NB4 (cell line): ENCODE measurements at regions not wholly inside any gene's neighbourhood (a gene's known extent, or its start where the extent isn't known, plus 50 kb on each side); places are given as distances from the start of the nearest gene placed in this dataset.

Source experiments
- DNase-seq: peaks from one replicate; pipeline ENCODE4 v3.0.0; 2010; ENCODE audit warnings: low read depth
- H3K4me3 ChIP-seq: one replicate; pipeline ENCODE4 v1.5.1; 2011; ENCODE audit warnings: mild to moderate bottlenecking, low read depth, low read length, moderate library complexity
- MAX ChIP-seq: IDR thresholded peaks from 2 replicates; pipeline ENCODE4 v1.6.1; 2011; ENCODE audit warnings: low read depth, low read length
- MYC ChIP-seq: IDR thresholded peaks from 2 replicates; pipeline ENCODE4 v1.6.1; 2011; ENCODE audit warnings: low read depth, low read length
- POLR2A ChIP-seq: IDR thresholded peaks from 2 replicates; pipeline ENCODE4 v1.6.1; 2011; ENCODE audit warnings: mild to moderate bottlenecking; ENCODE audit not compliant: insufficient read length; ENCODE audit errors: extremely low read depth
- TF ChIP-seq, protein P1 (sequence below): IDR thresholded peaks from one replicate; pipeline ENCODE4 v1.5.1; 2012; ENCODE audit warnings: low read depth, low read length

GRCh38 chr15:97874139-97874538, 86.4 kb upstream of the ARRDC4 start:
- H3K4me3 ChIP-seq = no peak overlapping the region
- TF ChIP-seq MYC (no peak), POLR2A (no peak), MAX (no peak)
- TF ChIP-seq, protein P1, sequence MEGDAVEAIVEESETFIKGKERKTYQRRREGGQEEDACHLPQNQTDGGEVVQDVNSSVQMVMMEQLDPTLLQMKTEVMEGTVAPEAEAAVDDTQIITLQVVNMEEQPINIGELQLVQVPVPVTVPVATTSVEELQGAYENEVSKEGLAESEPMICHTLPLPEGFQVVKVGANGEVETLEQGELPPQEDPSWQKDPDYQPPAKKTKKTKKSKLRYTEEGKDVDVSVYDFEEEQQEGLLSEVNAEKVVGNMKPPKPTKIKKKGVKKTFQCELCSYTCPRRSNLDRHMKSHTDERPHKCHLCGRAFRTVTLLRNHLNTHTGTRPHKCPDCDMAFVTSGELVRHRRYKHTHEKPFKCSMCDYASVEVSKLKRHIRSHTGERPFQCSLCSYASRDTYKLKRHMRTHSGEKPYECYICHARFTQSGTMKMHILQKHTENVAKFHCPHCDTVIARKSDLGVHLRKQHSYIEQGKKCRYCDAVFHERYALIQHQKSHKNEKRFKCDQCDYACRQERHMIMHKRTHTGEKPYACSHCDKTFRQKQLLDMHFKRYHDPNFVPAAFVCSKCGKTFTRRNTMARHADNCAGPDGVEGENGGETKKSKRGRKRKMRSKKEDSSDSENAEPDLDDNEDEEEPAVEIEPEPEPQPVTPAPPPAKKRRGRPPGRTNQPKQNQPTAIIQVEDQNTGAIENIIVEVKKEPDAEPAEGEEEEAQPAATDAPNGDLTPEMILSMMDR = no peak
- DNase-seq = no peak

GRCh38 chr15:97875025-97875512, 85.4 kb upstream of the ARRDC4 start:
- DNase-seq = no peak
- no peak overlapping the region for H3K4me3 ChIP-seq
- TF ChIP-seq, protein P1 = no peak
- no peak for TF ChIP-seq POLR2A
- no peak for TF ChIP-seq MYC
- TF ChIP-seq MAX = no peak

DNA sequence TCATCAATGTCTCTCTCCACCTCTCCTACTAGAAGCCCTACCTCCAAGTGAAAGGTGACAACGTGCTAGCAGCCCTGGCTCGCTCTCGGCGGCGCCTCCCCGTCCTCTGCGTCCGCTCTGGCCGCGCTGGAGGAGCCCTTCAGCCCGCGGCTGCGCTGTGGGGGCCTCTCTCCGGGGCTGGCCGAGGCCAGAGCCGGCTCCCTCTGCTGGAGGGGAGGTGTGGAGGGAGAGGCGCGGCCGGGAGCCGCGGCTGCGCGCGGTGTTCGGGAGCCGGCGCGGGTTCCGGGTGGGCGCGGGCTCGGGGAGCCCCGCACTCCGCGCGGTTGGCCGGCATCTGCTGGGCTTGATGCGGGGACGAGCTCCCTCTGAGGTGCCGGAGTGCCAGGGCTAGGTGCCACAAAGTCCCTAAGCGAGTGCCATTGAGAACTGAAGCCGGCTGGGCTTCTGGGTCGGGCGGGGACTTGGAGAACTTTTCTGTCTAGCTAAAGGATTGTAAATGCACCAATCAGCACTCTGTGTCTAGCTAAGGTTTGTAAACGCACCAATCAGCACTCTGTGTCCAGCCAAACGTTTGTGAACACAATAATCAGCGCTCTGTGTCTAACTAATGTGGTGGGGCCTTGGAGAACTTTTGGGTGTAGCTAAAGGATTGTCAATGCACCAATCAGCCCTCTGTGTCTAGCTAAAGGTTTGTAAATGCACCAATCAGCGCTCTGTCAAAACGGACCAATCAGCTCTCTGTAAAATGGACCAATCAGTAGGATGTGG, 84.8 kb upstream of the ARRDC4 start:
- TF ChIP-seq MYC = no peak
- TF ChIP-seq MAX = no peak
- TF ChIP-seq, protein P1 = no peak
- TF ChIP-seq POLR2A = no peak
- H3K4me3 ChIP-seq = no peak overlapping the region
- DNase-seq = no peak

- TF ChIP-seq, protein P1 = no peak
- no peak for TF ChIP-seq MYC
- TF ChIP-seq MAX = no peak
- no peak for TF ChIP-seq POLR2A
- no peak for DNase-seq
- no peak overlapping the region for H3K4me3 ChIP-seq
These were observed 84.2 kb upstream of the ARRDC4 start for GRCh38 chr15:97876281-97876675.

GRCh38 chr15:97881346-97881965, 79.0 kb upstream of the ARRDC4 start:
- TF ChIP-seq MYC (no peak), POLR2A (no peak), MAX (no peak)
- peak; percentile 31 for DNase-seq
- no peak overlapping the region for H3K4me3 ChIP-seq

DNA sequence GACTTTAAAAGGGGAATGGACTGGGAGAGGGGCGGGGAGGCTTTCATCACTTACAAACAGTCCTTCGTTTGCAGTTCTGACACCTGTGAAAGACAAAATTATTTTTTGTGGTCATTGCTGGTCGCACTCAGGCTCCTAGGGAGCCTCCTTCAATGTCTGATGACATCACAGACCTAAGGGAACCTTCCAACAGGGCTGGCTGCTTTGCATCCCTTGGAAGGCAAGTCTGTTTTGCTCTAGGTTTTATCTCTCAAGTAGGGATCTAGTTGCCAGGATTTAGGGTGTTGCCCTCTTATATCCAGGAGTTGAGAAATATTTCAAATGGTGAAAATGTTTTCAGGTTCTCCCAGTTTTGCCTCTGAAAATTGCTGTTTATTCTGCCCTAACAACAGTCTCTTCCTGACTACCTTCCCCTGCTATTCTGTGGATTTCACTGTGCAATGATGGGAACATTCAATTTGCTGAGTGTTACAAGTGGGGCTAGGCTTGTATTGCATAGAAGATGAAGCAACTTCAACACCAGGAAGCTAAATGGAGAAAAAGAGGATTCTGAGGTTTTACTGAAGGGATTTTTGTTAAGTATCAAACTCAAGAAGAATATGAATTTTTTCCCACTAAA, 75.9 kb upstream of the ARRDC4 start:
- TF ChIP-seq, protein P1 = no peak
- H3K4me3 ChIP-seq = no peak overlapping the region
- DNase-seq = no peak
